NCI-H1930 (cell line): ENCODE measurements at regions not wholly inside any gene's neighbourhood (a gene's known extent, or its start where the extent isn't known, plus 50 kb on each side); places are given as distances from the start of the nearest gene placed in this dataset.
"Not testable (repeated sequence)": the region's sequence is repeated elsewhere in the genome, so short reads cannot be mapped to it uniquely, and the experiment has no call there.

Experiments used
- DNase-seq, 2 experiments: peaks; one replicate each; lab custom pipeline; 2025; lab: John Stamatoyannopoulos, UW

- DNase-seq, result not testable (repeated sequence)
Observed at GRCh38 chr4:179683661-179684060, 2241.4 kb upstream of the AGA start.

GRCh38 chr4:179692222-179692621, 2250.0 kb upstream of the AGA start:
- no peak for DNase-seq

- no peak for DNase-seq
Observed at GRCh38 chr4:179695175-179695574, 2252.9 kb upstream of the AGA start.

GRCh38 chr4:179698321-179698720, 2256.1 kb upstream of the AGA start:
- DNase-seq, result no peak

- no peak for DNase-seq
Observed at GRCh38 chr4:179709961-179710624, 2267.9 kb upstream of the AGA start.

- DNase-seq, result no peak
Observed at GRCh38 chr4:179719766-179720450, 2277.7 kb upstream of the AGA start.

GRCh38 chr4:179726491-179726890, 2284.3 kb upstream of the AGA start:
- DNase-seq, result not testable (repeated sequence)

GRCh38 chr4:179728305-179728704, 2286.1 kb upstream of the AGA start:
- DNase-seq, result no peak

- DNase-seq, result not testable (repeated sequence)
Observed at GRCh38 chr4:179736820-179737219, 2294.6 kb upstream of the AGA start.

- DNase-seq, result no peak
Observed at GRCh38 chr4:179738822-179739221, 2296.6 kb upstream of the AGA start.

- no peak for DNase-seq
Observed at GRCh38 chr4:179747218-179747910, 2305.1 kb upstream of the AGA start.

- no peak for DNase-seq
Observed at GRCh38 chr4:179748837-179749236, 2306.6 kb upstream of the AGA start.

GRCh38 chr4:179750374-179750773, 2308.1 kb upstream of the AGA start:
- DNase-seq, result peak; percentile 23 to 42

- no peak for DNase-seq
Observed at GRCh38 chr4:179751669-179752068, 2309.4 kb upstream of the AGA start.

- DNase-seq, result no peak
Observed at GRCh38 chr4:179755322-179755721, 2313.1 kb upstream of the AGA start.

- no peak for DNase-seq
Observed at GRCh38 chr4:179757641-179758040, 2315.4 kb upstream of the AGA start.

GRCh38 chr4:179762840-179763239, 2320.6 kb upstream of the AGA start:
- DNase-seq, result no peak

- DNase-seq, result no peak
Observed at GRCh38 chr4:179766938-179767337, 2324.7 kb upstream of the AGA start.

GRCh38 chr4:179768996-179769395, 2326.8 kb upstream of the AGA start:
- no peak for DNase-seq

GRCh38 chr4:179797738-179798137, 2355.5 kb upstream of the AGA start:
- DNase-seq, result no peak

- no peak for DNase-seq
Observed at GRCh38 chr4:179803857-179804256, 2361.6 kb upstream of the AGA start.

- no peak for DNase-seq
Observed at GRCh38 chr4:179804440-179804839, 2362.2 kb upstream of the AGA start.

- DNase-seq, result no peak
Observed at GRCh38 chr4:179817317-179817716, 2375.1 kb upstream of the AGA start.
